ENCODE measurements at regions not wholly inside any gene's neighbourhood (a gene's known extent, or its start where the extent isn't known, plus 50 kb on each side); places are given as distances from the start of the nearest gene placed in this dataset.

GRCh38 chr3:164640591-164640990 lies 437.7 kb downstream of the SI start:
- no peaks in the 10 kb centered on the region for H3K4me1 ChIP-seq (ENCODE audit: low read depth)
- H3K9me3 ChIP-seq = no peaks in the 10 kb centered on the region
- H3K36me3 ChIP-seq (ENCODE audit: low read depth) = no peaks in the 10 kb centered on the region
- no peak for TF ChIP-seq CTCF (IDR thresholded peaks at IDR 0.05)
- intact Hi-C loops (cut with DNase I, micrococcal nuclease) = no loop called here
- no peak overlapping the region for H3K4me3 ChIP-seq
- ATAC-seq = no peak
- no peak for DNase-seq

GRCh38 chr3:164620956-164621355 lies 457.3 kb downstream of the SI start:
- ATAC-seq (no peak), DNase-seq (no peak)
- no peaks in the 10 kb centered on the region for H3K36me3 ChIP-seq (ENCODE audit: low read depth)
- no peaks in the 10 kb centered on the region for H3K4me1 ChIP-seq (ENCODE audit: low read depth)
- no peak for TF ChIP-seq CTCF (IDR thresholded peaks at IDR 0.05)
- no peaks in the 10 kb centered on the region for H3K9me3 ChIP-seq
- intact Hi-C loops (cut with DNase I, micrococcal nuclease) = no loop called here
- H3K4me3 ChIP-seq = no peak overlapping the region

- Histone ChIP-seq H3K4me1 (ENCODE audit: low read depth) (no peaks in the 10 kb centered on the region), H3K4me3 (no peak overlapping the region), H3K36me3 (ENCODE audit: low read depth) (no peaks in the 10 kb centered on the region), H3K9me3 (no peaks in the 10 kb centered on the region)
- ATAC-seq = no peak
- no peak for DNase-seq
- TF ChIP-seq CTCF (IDR thresholded peaks at IDR 0.05) = no peak
- intact Hi-C loops (cut with DNase I, micrococcal nuclease) = no loop called here
These were observed 457.9 kb downstream of the SI start for GRCh38 chr3:164620423-164620822.

GRCh38 chr3:164612751-164613150 lies 465.5 kb downstream of the SI start:
- intact Hi-C loops (cut with DNase I, micrococcal nuclease) = no loop called here
- no peaks in the 10 kb centered on the region for H3K4me1 ChIP-seq (ENCODE audit: low read depth)
- no peak for TF ChIP-seq CTCF (IDR thresholded peaks at IDR 0.05)
- DNase-seq (no peak), ATAC-seq (no peak)
- H3K9me3 ChIP-seq = no peaks in the 10 kb centered on the region
- no peaks in the 10 kb centered on the region for H3K36me3 ChIP-seq (ENCODE audit: low read depth)
- no peak overlapping the region for H3K4me3 ChIP-seq

GRCh38 chr3:164608554-164609276 lies 469.6 kb downstream of the SI start:
- H3K4me3 ChIP-seq = no peak overlapping the region
- H3K4me1 ChIP-seq (ENCODE audit: low read depth) = no peaks in the 10 kb centered on the region
- intact Hi-C loops (cut with DNase I, micrococcal nuclease) = no loop called here
- no peaks in the 10 kb centered on the region for H3K9me3 ChIP-seq
- ATAC-seq = no peak
- no peak for DNase-seq
- H3K36me3 ChIP-seq (ENCODE audit: low read depth) = no peaks in the 10 kb centered on the region
- TF ChIP-seq CTCF (IDR thresholded peaks at IDR 0.05) = no peak

- H3K9me3 ChIP-seq = no peaks in the 10 kb centered on the region
- no peak for TF ChIP-seq CTCF (IDR thresholded peaks at IDR 0.05)
- no peak for ATAC-seq
- no peak for DNase-seq
- H3K4me3 ChIP-seq = no peak overlapping the region
- no peaks in the 10 kb centered on the region for H3K4me1 ChIP-seq (ENCODE audit: low read depth)
- no peaks in the 10 kb centered on the region for H3K36me3 ChIP-seq (ENCODE audit: low read depth)
- intact Hi-C loops (cut with DNase I, micrococcal nuclease) = no loop called here
These were observed 473.6 kb downstream of the SI start for GRCh38 chr3:164604687-164605086.
